ENCODE measurements at regions not wholly inside any gene's neighbourhood (a gene's known extent, or its start where the extent isn't known, plus 50 kb on each side); places are given as distances from the start of the nearest gene placed in this dataset.
A peak's percentile ranks its signal among the peaks of the same experiment; 100 is the strongest.

DNA sequence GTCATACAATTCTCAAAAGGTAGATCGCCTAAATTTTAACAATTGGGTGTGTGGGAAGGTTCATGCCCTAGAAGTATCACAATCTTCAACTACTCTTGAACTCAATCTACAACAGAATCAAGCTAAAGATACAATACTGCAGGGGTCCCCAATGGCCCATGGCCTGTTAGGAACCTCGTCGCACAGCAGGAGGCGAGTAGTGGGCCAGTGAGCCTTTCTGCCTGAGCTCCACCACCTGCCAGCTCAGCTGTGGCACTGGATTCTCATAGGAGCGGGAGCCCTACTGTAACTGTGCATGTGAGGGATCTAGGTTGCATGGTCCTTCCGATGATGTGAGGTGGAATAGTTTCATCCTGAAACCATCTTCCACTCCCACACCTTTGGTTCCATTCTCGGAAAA, 230.6 kb downstream of the KLF12 start (continued):
- TF ChIP-seq ZNF521 (tag by site-specific recombination; IDR thresholded peaks at IDR 0.05): no peak

DNA sequence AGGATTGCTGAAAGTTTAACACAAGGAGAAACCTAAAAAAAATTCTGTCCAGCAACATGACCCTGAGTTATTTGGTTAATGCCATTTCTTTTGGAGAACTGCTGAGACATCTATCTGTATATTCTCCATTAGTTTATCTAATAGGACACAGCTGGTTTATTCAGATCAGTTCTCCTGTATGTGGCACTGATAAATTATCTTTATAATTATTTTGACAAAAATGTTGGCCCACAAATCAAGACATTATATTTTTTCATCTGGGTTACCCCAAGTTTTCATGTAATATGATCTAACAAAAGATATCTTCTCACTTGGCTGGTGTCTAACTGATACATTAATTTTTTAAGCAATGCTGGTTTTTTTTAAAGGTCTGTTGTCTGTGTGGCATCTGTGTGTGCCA, 231.4 kb downstream of the KLF12 start:
- Histone ChIP-seq H3K36me3 (ENCODE audit: control insufficient read depth in 2 of 2, insufficient read depth in 1 of 2, low read length in 2 of 2) (no peaks in the 10 kb centered on the region), H3K4me1 (ENCODE audit: control insufficient read depth, insufficient read depth, low read length) (no peaks in the 10 kb centered on the region), H3K27ac (ENCODE audit: extremely low read depth, low read depth, low read length) (no peak overlapping the region), H3K4me3 (ENCODE audit: low read depth, low read length) (no peak overlapping the region), H3K9me3 (ENCODE audit: control insufficient read depth, insufficient read depth, low read depth, low read length) (no peaks in the 10 kb centered on the region)
- ChIA-PET CTCF (no interaction called here), POLR2A (no interaction called here)
- TF ChIP-seq, protein P1, sequence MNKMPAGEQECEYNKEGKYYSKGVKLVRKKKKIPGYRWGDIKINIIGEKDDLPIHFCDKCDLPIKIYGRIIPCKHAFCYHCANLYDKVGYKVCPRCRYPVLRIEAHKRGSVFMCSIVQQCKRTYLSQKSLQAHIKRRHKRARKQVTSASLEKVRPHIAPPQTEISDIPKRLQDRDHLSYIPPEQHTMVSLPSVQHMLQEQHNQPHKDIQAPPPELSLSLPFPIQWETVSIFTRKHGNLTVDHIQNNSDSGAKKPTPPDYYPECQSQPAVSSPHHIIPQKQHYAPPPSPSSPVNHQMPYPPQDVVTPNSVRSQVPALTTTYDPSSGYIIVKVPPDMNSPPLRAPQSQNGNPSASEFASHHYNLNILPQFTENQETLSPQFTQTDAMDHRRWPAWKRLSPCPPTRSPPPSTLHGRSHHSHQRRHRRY (tag by site-specific recombination; IDR thresholded peaks at IDR 0.05): no peak
- TF ChIP-seq ZNF354C (tag by site-specific recombination; IDR thresholded peaks at IDR 0.05; ENCODE audit: borderline replicate concordance, low read depth) (no peak), PRDM1 (tag by site-specific recombination; IDR thresholded peaks at IDR 0.05) (no peak; the same call in 1 of the 2 replicates)

DNA sequence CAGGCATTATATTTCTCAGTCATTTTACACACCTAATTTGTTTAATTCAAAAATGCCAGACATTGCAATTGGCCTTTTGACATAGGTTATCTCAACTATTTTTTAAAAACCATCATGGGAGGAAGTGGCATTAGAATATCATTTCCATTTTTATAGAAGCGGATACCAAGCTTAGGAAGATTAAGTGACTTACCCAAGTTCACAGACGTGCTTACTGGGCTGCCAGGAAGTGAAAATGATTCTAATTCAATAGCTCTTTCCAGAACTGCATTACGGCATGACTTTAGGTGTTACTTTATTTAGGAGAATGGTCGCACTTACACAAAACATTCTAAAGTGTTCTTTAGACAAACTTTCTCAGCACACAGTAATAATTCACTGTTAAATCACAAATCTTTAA, 231.9 kb downstream of the KLF12 start:
- no peaks in the 10 kb centered on the region for H3K9me3 ChIP-seq (ENCODE audit: control insufficient read depth, insufficient read depth, low read depth, low read length)
- no peaks in the 10 kb centered on the region for H3K4me1 ChIP-seq (ENCODE audit: control insufficient read depth, insufficient read depth, low read length)
- ChIA-PET POLR2A (no interaction called here), CTCF (no interaction called here)
- TF ChIP-seq, protein P2, sequence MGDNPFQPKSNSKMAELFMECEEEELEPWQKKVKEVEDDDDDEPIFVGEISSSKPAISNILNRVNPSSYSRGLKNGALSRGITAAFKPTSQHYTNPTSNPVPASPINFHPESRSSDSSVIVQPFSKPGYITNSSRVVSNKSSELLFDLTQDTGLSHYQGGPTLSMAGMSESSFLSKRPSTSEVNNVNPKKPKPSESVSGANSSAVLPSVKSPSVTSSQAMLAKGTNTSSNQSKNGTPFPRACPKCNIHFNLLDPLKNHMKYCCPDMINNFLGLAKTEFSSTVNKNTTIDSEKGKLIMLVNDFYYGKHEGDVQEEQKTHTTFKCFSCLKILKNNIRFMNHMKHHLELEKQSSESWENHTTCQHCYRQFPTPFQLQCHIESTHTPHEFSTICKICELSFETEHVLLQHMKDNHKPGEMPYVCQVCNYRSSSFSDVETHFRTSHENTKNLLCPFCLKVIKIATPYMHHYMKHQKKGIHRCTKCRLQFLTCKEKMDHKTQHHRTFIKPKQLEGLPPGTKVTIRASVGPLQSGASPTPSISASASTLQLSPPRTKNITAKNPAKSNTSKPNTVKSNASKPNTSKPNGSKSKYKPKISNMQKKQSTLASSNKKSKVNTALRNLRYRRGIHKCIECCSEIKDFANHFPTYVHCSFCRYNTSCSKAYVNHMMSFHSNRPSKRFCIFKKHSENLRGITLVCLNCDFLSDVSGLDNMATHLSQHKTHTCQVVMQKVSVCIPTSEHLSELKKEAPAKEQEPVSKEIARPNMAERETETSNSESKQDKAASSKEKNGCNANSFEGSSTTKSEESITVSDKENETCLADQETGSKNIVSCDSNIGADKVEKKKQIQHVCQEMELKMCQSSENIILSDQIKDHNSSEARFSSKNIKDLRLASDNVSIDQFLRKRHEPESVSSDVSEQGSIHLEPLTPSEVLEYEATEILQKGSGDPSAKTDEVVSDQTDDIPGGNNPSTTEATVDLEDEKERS (tag by site-specific recombination; IDR thresholded peaks at IDR 0.05): no peak
- no peak for TF ChIP-seq ZNF341 (tag by site-specific recombination; IDR thresholded peaks at IDR 0.05; ENCODE audit: low read depth)
- peak; percentile 11; the same call in 1 of the 2 replicates for TF ChIP-seq PRDM1 (tag by site-specific recombination; IDR thresholded peaks at IDR 0.05)
- 0 out of 2 replicates have a peak, but pooled peaks have one; percentile 14 for TF ChIP-seq ZNF664 (tag by site-specific recombination; IDR thresholded peaks at IDR 0.05)
- H3K27ac ChIP-seq (ENCODE audit: extremely low read depth, low read depth, low read length): no peak overlapping the region
- no peaks in the 10 kb centered on the region for H3K36me3 ChIP-seq (ENCODE audit: control insufficient read depth in 2 of 2, insufficient read depth in 1 of 2, low read length in 2 of 2)
- no peak overlapping the region for H3K4me3 ChIP-seq (ENCODE audit: low read depth, low read length)

DNA sequence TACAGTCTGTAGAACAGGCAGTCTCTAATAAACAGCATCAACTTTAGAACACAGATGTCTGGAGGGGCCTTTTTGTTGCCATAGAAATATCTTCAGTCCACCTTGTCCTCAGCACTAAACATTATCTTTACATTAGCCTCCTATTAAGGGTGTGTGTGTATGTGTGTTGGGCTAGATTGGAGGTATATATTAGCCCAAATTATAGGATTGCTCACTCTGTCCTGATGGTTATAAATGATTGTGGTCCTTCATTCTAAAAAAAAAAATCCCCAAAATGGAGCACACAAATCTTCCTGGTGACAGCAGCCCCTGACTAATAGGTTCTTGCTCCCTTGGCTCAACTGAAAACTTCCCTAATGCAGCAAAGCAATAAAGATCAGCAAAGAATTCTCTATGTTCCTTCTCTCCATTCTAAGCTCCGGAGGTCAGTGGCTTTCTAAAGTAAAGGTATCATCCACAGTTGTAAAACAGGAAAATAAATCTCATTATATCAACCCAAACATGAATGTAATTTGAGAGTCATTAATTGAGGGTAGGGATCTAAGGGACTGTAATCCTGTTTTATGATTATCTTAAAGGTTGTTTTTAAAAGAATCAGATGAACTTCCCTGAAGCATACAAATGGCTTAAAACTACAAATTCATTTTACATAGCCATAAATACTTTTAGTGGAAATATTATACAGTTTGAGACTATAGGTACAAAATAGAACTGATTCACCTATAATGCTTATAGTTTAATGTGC, 232.7 kb downstream of the KLF12 start:
- CTCF ChIA-PET: interaction anchor here (0.6 kb wide), 1 partner anchor 13 kb away, joined by 3 read pairs; no protein-coding TSS in a partner anchor
- POLR2A ChIA-PET: no interaction called here
- H3K27ac ChIP-seq (ENCODE audit: extremely low read depth, low read depth, low read length): no peak overlapping the region
- H3K9me3 ChIP-seq (ENCODE audit: control insufficient read depth, insufficient read depth, low read depth, low read length): no peaks in the 10 kb centered on the region
- H3K4me3 ChIP-seq (ENCODE audit: low read depth, low read length): no peak overlapping the region
- no peaks in the 10 kb centered on the region for H3K4me1 ChIP-seq (ENCODE audit: control insufficient read depth, insufficient read depth, low read length)
- no peaks in the 10 kb centered on the region for H3K36me3 ChIP-seq (ENCODE audit: control insufficient read depth in 2 of 2, insufficient read depth in 1 of 2, low read length in 2 of 2)
- TF ChIP-seq HOXD13 (CRISPR knock-in tag; IDR thresholded peaks at IDR 0.05; ENCODE audit: borderline replicate concordance): no peak
- TF ChIP-seq ZNF211 (tag by site-specific recombination; IDR thresholded peaks at IDR 0.05; ENCODE audit: low read depth): no peak
- peak; percentile 88 for TF ChIP-seq ZNF677 (tag by site-specific recombination; IDR thresholded peaks at IDR 0.05)
- TF ChIP-seq ZNF600 (tag by site-specific recombination; IDR thresholded peaks at IDR 0.05): no peak
- no peak for TF ChIP-seq ZNF202 (tag by site-specific recombination; IDR thresholded peaks at IDR 0.05; ENCODE audit: borderline replicate concordance)
- TF ChIP-seq, protein P3, sequence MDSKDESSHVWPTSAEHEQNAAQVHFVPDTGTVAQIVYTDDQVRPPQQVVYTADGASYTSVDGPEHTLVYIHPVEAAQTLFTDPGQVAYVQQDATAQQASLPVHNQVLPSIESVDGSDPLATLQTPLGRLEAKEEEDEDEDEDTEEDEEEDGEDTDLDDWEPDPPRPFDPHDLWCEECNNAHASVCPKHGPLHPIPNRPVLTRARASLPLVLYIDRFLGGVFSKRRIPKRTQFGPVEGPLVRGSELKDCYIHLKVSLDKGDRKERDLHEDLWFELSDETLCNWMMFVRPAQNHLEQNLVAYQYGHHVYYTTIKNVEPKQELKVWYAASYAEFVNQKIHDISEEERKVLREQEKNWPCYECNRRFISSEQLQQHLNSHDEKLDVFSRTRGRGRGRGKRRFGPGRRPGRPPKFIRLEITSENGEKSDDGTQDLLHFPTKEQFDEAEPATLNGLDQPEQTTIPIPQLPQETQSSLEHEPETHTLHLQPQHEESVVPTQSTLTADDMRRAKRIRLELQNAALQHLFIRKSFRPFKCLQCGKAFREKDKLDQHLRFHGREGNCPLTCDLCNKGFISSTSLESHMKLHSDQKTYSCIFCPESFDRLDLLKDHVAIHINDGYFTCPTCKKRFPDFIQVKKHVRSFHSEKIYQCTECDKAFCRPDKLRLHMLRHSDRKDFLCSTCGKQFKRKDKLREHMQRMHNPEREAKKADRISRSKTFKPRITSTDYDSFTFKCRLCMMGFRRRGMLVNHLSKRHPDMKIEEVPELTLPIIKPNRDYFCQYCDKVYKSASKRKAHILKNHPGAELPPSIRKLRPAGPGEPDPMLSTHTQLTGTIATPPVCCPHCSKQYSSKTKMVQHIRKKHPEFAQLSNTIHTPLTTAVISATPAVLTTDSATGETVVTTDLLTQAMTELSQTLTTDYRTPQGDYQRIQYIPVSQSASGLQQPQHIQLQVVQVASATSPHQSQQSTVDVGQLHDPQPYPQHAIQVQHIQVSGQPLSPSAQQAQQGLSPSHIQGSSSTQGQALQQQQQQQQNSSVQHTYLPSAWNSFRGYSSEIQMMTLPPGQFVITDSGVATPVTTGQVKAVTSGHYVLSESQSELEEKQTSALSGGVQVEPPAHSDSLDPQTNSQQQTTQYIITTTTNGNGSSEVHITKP (tag by site-specific recombination; IDR thresholded peaks at IDR 0.05): no peak
- TF ChIP-seq ZNF707 (tag by site-specific recombination; IDR thresholded peaks at IDR 0.05): no peak
- TF ChIP-seq KLF10 (tag by site-specific recombination; IDR thresholded peaks at IDR 0.05): no peak
- no peak for TF ChIP-seq ZFP69B (tag by site-specific recombination; IDR thresholded peaks at IDR 0.05)
- TF ChIP-seq MZF1 (tag by site-specific recombination; IDR thresholded peaks at IDR 0.05; ENCODE audit: borderline replicate concordance): peak; percentile 51; the same call in 1 of the 2 replicates
- TF ChIP-seq ZNF10 (tag by site-specific recombination; IDR thresholded peaks at IDR 0.05): no peak
- no peak for TF ChIP-seq ZNF404 (tag by site-specific recombination; IDR thresholded peaks at IDR 0.05)
- no peak for TF ChIP-seq BCL11B (tag by site-specific recombination; IDR thresholded peaks at IDR 0.05; ENCODE audit: low read depth)
- no peak for TF ChIP-seq ZNF112 (tag by site-specific recombination; IDR thresholded peaks at IDR 0.05)
- TF ChIP-seq ZNF37A (tag by site-specific recombination; IDR thresholded peaks at IDR 0.05): no peak
- TF ChIP-seq BCL11A (tag by site-specific recombination; IDR thresholded peaks at IDR 0.05; ENCODE audit: low read depth): no peak

Measured in HEK293 (cell line).